ENCODE measurements at regions not wholly inside any gene's neighbourhood (a gene's known extent, or its start where the extent isn't known, plus 50 kb on each side); places are given as distances from the start of the nearest gene placed in this dataset.

DNA sequence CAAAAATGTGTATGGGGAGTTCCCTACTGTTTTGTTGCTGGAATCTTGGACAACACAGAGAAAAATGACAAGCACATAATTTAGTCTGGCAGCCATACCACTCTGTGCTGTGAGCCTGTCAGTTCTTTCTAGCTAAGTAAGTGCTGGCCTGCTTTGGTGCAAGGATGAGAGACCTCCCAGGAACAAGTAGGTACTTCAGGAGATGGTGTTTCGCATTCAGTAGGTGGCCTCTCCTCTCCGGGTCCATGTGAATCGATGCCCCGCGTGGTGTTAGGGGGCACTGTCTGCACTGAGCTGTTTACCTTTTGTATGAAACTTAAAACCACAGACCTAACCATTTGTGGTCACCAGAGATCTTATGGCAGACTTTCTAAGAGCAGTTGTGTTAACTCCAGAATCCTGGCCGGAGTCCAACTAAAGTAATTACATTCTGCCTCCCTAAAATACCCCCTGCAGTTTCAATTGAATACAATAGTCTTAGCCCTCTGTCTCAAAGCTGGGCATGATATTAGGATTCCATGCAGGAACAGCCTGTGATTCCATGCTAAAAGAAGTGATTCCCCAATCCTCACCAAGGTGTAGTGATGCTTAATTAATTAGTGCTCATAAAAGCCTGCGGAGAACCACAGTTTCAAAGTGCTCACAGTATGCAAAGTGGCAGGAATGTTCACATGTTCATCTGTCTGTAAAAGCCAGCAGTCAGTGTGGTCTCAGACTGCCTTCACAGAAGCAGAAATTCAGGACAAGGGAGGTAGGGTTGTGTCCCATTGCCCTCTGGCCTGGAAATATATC, 64.2 kb downstream of the LLPH start (continued):
- TF ChIP-seq, protein P1, sequence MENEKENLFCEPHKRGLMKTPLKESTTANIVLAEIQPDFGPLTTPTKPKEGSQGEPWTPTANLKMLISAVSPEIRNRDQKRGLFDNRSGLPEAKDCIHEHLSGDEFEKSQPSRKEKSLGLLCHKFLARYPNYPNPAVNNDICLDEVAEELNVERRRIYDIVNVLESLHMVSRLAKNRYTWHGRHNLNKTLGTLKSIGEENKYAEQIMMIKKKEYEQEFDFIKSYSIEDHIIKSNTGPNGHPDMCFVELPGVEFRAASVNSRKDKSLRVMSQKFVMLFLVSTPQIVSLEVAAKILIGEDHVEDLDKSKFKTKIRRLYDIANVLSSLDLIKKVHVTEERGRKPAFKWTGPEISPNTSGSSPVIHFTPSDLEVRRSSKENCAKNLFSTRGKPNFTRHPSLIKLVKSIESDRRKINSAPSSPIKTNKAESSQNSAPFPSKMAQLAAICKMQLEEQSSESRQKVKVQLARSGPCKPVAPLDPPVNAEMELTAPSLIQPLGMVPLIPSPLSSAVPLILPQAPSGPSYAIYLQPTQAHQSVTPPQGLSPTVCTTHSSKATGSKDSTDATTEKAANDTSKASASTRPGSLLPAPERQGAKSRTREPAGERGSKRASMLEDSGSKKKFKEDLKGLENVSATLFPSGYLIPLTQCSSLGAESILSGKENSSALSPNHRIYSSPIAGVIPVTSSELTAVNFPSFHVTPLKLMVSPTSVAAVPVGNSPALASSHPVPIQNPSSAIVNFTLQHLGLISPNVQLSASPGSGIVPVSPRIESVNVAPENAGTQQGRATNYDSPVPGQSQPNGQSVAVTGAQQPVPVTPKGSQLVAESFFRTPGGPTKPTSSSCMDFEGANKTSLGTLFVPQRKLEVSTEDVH (IDR thresholded peaks at IDR 0.05; ENCODE audit: low read depth, partially characterized antibody) = no peak
- TF ChIP-seq JUNB (IDR thresholded peaks at IDR 0.05) = 0 out of 2 replicates have a peak, but pooled peaks have one; percentile 3
- no peak for TF ChIP-seq KDM1A (IDR thresholded peaks at IDR 0.05; ENCODE audit: borderline replicate concordance)
- no peak for TF ChIP-seq CHD4 (IDR thresholded peaks at IDR 0.05)
- 0 out of 2 replicates have a peak, but pooled peaks have one; percentile 48 for TF ChIP-seq IRF4 (IDR thresholded peaks at IDR 0.05; ENCODE audit: low read depth, low read length)
- peak; percentile 68; the same call in 1 of the 2 replicates for TF ChIP-seq SMARCA5 (IDR thresholded peaks at IDR 0.05)
- TF ChIP-seq ZNF274 (IDR thresholded peaks at IDR 0.05; ENCODE audit: insufficient read depth, insufficient read length) = no peak
- TF ChIP-seq LARP7 (IDR thresholded peaks at IDR 0.05) = no peak
- no peak for TF ChIP-seq POLR2AphosphoS5 (IDR thresholded peaks at IDR 0.05; ENCODE audit: low read length)
- TF ChIP-seq PAX8 (IDR thresholded peaks at IDR 0.05) = no peak
- TF ChIP-seq CEBPZ (IDR thresholded peaks at IDR 0.05; ENCODE audit: low read depth, low read length) = no peak
- TF ChIP-seq POU2F2 (IDR thresholded peaks at IDR 0.05; ENCODE audit: borderline replicate concordance, low read depth, low read length) = peak; percentile 89; the same call in 2 of the 3 replicates
- TF ChIP-seq, protein P2, sequence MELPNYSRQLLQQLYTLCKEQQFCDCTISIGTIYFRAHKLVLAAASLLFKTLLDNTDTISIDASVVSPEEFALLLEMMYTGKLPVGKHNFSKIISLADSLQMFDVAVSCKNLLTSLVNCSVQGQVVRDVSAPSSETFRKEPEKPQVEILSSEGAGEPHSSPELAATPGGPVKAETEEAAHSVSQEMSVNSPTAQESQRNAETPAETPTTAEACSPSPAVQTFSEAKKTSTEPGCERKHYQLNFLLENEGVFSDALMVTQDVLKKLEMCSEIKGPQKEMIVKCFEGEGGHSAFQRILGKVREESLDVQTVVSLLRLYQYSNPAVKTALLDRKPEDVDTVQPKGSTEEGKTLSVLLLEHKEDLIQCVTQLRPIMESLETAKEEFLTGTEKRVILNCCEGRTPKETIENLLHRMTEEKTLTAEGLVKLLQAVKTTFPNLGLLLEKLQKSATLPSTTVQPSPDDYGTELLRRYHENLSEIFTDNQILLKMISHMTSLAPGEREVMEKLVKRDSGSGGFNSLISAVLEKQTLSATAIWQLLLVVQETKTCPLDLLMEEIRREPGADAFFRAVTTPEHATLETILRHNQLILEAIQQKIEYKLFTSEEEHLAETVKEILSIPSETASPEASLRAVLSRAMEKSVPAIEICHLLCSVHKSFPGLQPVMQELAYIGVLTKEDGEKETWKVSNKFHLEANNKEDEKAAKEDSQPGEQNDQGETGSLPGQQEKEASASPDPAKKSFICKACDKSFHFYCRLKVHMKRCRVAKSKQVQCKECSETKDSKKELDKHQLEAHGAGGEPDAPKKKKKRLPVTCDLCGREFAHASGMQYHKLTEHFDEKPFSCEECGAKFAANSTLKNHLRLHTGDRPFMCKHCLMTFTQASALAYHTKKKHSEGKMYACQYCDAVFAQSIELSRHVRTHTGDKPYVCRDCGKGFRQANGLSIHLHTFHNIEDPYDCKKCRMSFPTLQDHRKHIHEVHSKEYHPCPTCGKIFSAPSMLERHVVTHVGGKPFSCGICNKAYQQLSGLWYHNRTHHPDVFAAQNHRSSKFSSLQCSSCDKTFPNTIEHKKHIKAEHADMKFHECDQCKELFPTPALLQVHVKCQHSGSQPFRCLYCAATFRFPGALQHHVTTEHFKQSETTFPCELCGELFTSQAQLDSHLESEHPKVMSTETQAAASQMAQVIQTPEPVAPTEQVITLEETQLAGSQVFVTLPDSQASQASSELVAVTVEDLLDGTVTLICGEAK (IDR thresholded peaks at IDR 0.05; ENCODE audit: borderline replicate concordance) = no peak
- TF ChIP-seq SREBF1 (IDR thresholded peaks at IDR 0.05; ENCODE audit: low read length) = no peak
- 0 out of 2 replicates have a peak, but pooled peaks have one; percentile 31 for TF ChIP-seq TCF12 (IDR thresholded peaks at IDR 0.05; ENCODE audit: low read depth, low read length)
- TF ChIP-seq RUNX3 (IDR thresholded peaks at IDR 0.05; ENCODE audit: low read length) = peak; percentile 96
- no peak for TF ChIP-seq SUZ12 (IDR thresholded peaks at IDR 0.05; ENCODE audit: unreplicated experiment)
- TF ChIP-seq RCOR1 (conservative IDR thresholded peaks at IDR 0.05; ENCODE audit: low read depth, low read length) = no peak
- peak; percentile 9; the same call in 1 of the 2 replicates for TF ChIP-seq BCL11A (IDR thresholded peaks at IDR 0.05; ENCODE audit: low read depth, low read length)
- no peak for TF ChIP-seq STAT1 (conservative IDR thresholded peaks at IDR 0.05)
- TF ChIP-seq MEF2B (IDR thresholded peaks at IDR 0.05; ENCODE audit: partially characterized antibody, poor library complexity, severe bottlenecking) = peak; percentile 20
- no peak for TF ChIP-seq CREM (IDR thresholded peaks at IDR 0.05; ENCODE audit: low read depth)
